WTC11 (cell line): ENCODE measurements at regions not wholly inside any gene's neighbourhood (a gene's known extent, or its start where the extent isn't known, plus 50 kb on each side); places are given as distances from the start of the nearest gene placed in this dataset.

ENCODE experiments used
- CBFB ChIP-seq: sonication (generic); formaldehyde crosslinking; IDR thresholded peaks from 2 replicates; pipeline ENCODE4 v1.8.1; 2022; ENCODE audit warnings: mild to moderate bottlenecking, low read depth, missing genetic modification reagents
- CREM ChIP-seq: sonication (generic); formaldehyde crosslinking; IDR thresholded peaks from 2 replicates; pipeline ENCODE4 v1.8.1; 2022; ENCODE audit warnings: mild to moderate bottlenecking, missing genetic modification reagents, moderate library complexity
- CTCF ChIP-seq: fragments of 200-600 bp; IDR thresholded peaks from 2 replicates; pipeline ENCODE4 v1.8.0; 2022; ENCODE audit warnings: antibody characterized with exemption
- OVOL2 ChIP-seq: fragments of 250-450 bp; sonication (Bioruptor Pico); IDR thresholded peaks from 2 replicates; pipeline ENCODE4 v1.9.0; 2021; ENCODE audit warnings: mild to moderate bottlenecking, borderline replicate concordance
- SMAD4 ChIP-seq: sonication (generic); formaldehyde crosslinking; IDR thresholded peaks from 2 replicates; pipeline ENCODE4 v1.8.0; 2022; ENCODE audit warnings: mild to moderate bottlenecking, missing genetic modification reagents
- SP1 ChIP-seq: sonication (generic); formaldehyde crosslinking; conservative IDR thresholded peaks from 2 replicates; pipeline ENCODE4 v1.8.1; 2022; ENCODE audit warnings: missing genetic modification reagents
- TEAD1 ChIP-seq: sonication (generic); formaldehyde crosslinking; IDR thresholded peaks from 2 replicates; pipeline ENCODE4 v1.8.0; 2022; ENCODE audit warnings: mild to moderate bottlenecking, missing genetic modification reagents
- ZNF423 ChIP-seq: fragments of 250-450 bp; sonication (Bioruptor Pico); IDR thresholded peaks from 2 replicates; pipeline ENCODE4 v2.1.2; 2022; ENCODE audit warnings: mild to moderate bottlenecking, moderate library complexity
- TF ChIP-seq, protein P1 (sequence below): sonication (generic); formaldehyde crosslinking; IDR thresholded peaks from 2 replicates; pipeline ENCODE4 v1.8.0; 2022; ENCODE audit warnings: mild to moderate bottlenecking, missing genetic modification reagents
- TF ChIP-seq, protein P2 (sequence below): sonication (generic); formaldehyde crosslinking; IDR thresholded peaks from 2 replicates; pipeline ENCODE4 v1.8.1; 2023; ENCODE audit warnings: mild to moderate bottlenecking, missing genetic modification reagents
- TF ChIP-seq, protein P3 (sequence below): sonication (generic); formaldehyde crosslinking; IDR thresholded peaks from 2 replicates; pipeline ENCODE4 v1.8.1; 2023; ENCODE audit warnings: mild to moderate bottlenecking, missing genetic modification reagents, moderate library complexity

- TF ChIP-seq CREM (CRISPR knock-in tag) (no peak), CTCF (no peak), SP1 (CRISPR knock-in tag) (no peak), CBFB (no peak), TEAD1 (no peak), SMAD4 (CRISPR knock-in tag) (no peak), ZNF423 (CRISPR knock-in tag) (no peak), OVOL2 (CRISPR knock-in tag) (no peak)
- TF ChIP-seq, protein P1, sequence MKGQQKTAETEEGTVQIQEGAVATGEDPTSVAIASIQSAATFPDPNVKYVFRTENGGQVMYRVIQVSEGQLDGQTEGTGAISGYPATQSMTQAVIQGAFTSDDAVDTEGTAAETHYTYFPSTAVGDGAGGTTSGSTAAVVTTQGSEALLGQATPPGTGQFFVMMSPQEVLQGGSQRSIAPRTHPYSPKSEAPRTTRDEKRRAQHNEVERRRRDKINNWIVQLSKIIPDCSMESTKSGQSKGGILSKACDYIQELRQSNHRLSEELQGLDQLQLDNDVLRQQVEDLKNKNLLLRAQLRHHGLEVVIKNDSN (CRISPR knock-in tag): no peak
- TF ChIP-seq, protein P2, sequence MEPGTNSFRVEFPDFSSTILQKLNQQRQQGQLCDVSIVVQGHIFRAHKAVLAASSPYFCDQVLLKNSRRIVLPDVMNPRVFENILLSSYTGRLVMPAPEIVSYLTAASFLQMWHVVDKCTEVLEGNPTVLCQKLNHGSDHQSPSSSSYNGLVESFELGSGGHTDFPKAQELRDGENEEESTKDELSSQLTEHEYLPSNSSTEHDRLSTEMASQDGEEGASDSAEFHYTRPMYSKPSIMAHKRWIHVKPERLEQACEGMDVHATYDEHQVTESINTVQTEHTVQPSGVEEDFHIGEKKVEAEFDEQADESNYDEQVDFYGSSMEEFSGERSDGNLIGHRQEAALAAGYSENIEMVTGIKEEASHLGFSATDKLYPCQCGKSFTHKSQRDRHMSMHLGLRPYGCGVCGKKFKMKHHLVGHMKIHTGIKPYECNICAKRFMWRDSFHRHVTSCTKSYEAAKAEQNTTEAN: no peak
- TF ChIP-seq, protein P3, sequence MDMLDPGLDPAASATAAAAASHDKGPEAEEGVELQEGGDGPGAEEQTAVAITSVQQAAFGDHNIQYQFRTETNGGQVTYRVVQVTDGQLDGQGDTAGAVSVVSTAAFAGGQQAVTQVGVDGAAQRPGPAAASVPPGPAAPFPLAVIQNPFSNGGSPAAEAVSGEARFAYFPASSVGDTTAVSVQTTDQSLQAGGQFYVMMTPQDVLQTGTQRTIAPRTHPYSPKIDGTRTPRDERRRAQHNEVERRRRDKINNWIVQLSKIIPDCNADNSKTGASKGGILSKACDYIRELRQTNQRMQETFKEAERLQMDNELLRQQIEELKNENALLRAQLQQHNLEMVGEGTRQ (CRISPR knock-in tag): no peak
These were observed 153.5 kb upstream of the OR13F1 start for GRCh38 chr9:104350541-104350940.
